Naive thymus-derived CD4-positive, alpha-beta T cell (primary cell): ENCODE measurements at regions not wholly inside any gene's neighbourhood (a gene's known extent, or its start where the extent isn't known, plus 50 kb on each side); places are given as distances from the start of the nearest gene placed in this dataset.

Experiments
- ATAC-seq: fragments of 150-1000 bp; cut with Tn5 transposase; 2 replicates; pipeline ENCODE4 v1.10.0; 2021; ENCODE audit warnings: mild to moderate bottlenecking, moderate library complexity
- CTCF ChIA-PET: fragments of 350-600 bp; sonication (Branson Sonifier 250); formaldehyde crosslinking; loops from one replicate; lab custom pipeline; 2021; ENCODE audit warnings: antibody characterized with exemption; lab: Charles Lee
- POLR2A ChIA-PET: fragments of 350-600 bp; sonication (Branson Sonifier 250); formaldehyde crosslinking; loops from one replicate; lab custom pipeline; 2021; ENCODE audit warnings: antibody characterized with exemption, inconsistent platforms; lab: Charles Lee
- DNase-seq, 9 donors: peaks; one replicate each; pipeline versions ENCODE4 v3.0.0 to v3.0.0-alpha.2; 2020 to 2022; ENCODE audit warnings: mixed read lengths in 1 of 9
- H3K27ac ChIP-seq: one replicate; pipeline ENCODE4 v1.7.0; 2013; ENCODE audit warnings: mild to moderate bottlenecking, low read depth, low read length, moderate library complexity
- H3K27me3 ChIP-seq, 2 donors: one replicate each; pipeline ENCODE4 v1.7.0; 2013; ENCODE audit warnings: low read length in 2 of 2, mild to moderate bottlenecking in 2 of 2, moderate library complexity in 2 of 2; ENCODE audit not compliant: control insufficient read depth in 2 of 2, insufficient read depth in 2 of 2
- H3K36me3 ChIP-seq, 3 experiments: 1 replicate in 2 of 3; 2 replicates in 1 of 3; pipeline ENCODE4 v1.7.0; 2013; ENCODE audit warnings: low read length in 3 of 3, mild to moderate bottlenecking in 3 of 3, moderate library complexity in 1 of 3; ENCODE audit not compliant: insufficient read depth in 3 of 3, control insufficient read depth in 2 of 3
- H3K4me1 ChIP-seq, 2 donors: one replicate each; pipeline ENCODE4 v1.7.0; 2013; ENCODE audit warnings: low read length in 2 of 2, mild to moderate bottlenecking in 2 of 2, moderate library complexity in 1 of 2; ENCODE audit not compliant: control insufficient read depth in 2 of 2, insufficient read depth in 2 of 2
- H3K4me3 ChIP-seq: 2 replicates; pipeline ENCODE4 v1.7.0; 2013; ENCODE audit warnings: mild to moderate bottlenecking, low read length
- H3K9me3 ChIP-seq, 3 experiments: 1 replicate in 2 of 3; 2 replicates in 1 of 3; pipeline ENCODE4 v1.7.0; 2013; ENCODE audit warnings: low read length in 3 of 3; ENCODE audit not compliant: control insufficient read depth in 2 of 3
- H3K27ac Mint-ChIP-seq, 9 donors: one replicate each; pipeline ENCODE4 v1.8.0; 2020 to 2022; ENCODE audit warnings: mixed read lengths in 9 of 9, mild to moderate bottlenecking in 8 of 9, moderate library complexity in 5 of 9, inconsistent platforms in 2 of 9
- H3K27me3 Mint-ChIP-seq, 5 donors: one replicate each; pipeline ENCODE4 v1.8.0; 2021 to 2022; ENCODE audit warnings: mixed read lengths in 5 of 5, mild to moderate bottlenecking in 1 of 5
- H3K36me3 Mint-ChIP-seq, 5 donors: one replicate each; pipeline ENCODE4 v1.8.0; 2020 to 2022; ENCODE audit warnings: mixed read lengths in 5 of 5, mild to moderate bottlenecking in 3 of 5, inconsistent platforms in 1 of 5
- H3K4me1 Mint-ChIP-seq, 7 donors: one replicate each; pipeline ENCODE4 v1.8.0; 2020 to 2022; ENCODE audit warnings: mixed read lengths in 7 of 7, mild to moderate bottlenecking in 3 of 7, inconsistent platforms in 1 of 7
- H3K4me3 Mint-ChIP-seq, 10 donors: one replicate each; pipeline ENCODE4 v1.8.0; 2020 to 2022; ENCODE audit warnings: mild to moderate bottlenecking in 10 of 10, mixed read lengths in 10 of 10, moderate library complexity in 6 of 10, inconsistent platforms in 2 of 10
- H3K9me3 Mint-ChIP-seq, 11 donors: one replicate each; pipeline ENCODE4 v1.8.0; 2020 to 2022; ENCODE audit warnings: mixed read lengths in 11 of 11, mild to moderate bottlenecking in 4 of 11, inconsistent platforms in 1 of 11, moderate library complexity in 1 of 11
- intact Hi-C, 2 donors: fragments of 100-400 bp; cut with micrococcal nuclease; formaldehyde crosslinking; loops; one replicate each; pipeline ENCODE4 v1.15.1; 2023

GRCh38 chr9:73525350-73525749, 373.7 kb downstream of the ANXA1 start:
- Histone ChIP-seq H3K4me1 (no peaks in the 10 kb centered on the region), H3K27me3 (no peaks in the 10 kb centered on the region), H3K36me3 (no peaks in the 10 kb centered on the region), H3K9me3 (no peaks in the 10 kb centered on the region), H3K27ac (no peak overlapping the region), H3K4me3 (no peak overlapping the region)
- Mint-ChIP-seq H3K9me3 (peaks cover 0 to 3% (median 0%) of the 10 kb centered on the region in 11 donors), H3K27me3 (no peaks in the 10 kb centered on the region), H3K4me1 (no peaks in the 10 kb centered on the region), H3K4me3 (no peak overlapping the region), H3K36me3 (no peaks in the 10 kb centered on the region), H3K27ac (no peak overlapping the region)
- ChIA-PET CTCF (no interaction called here), POLR2A (no interaction called here)
- intact Hi-C loops = no loop called here
- ATAC-seq (no peak), DNase-seq (no peak)

GRCh38 chr9:73527521-73527920, 375.9 kb downstream of the ANXA1 start:
- Histone ChIP-seq H3K27ac (no peak overlapping the region), H3K36me3 (no peaks in the 10 kb centered on the region), H3K27me3 (no peaks in the 10 kb centered on the region), H3K4me1 (no peaks in the 10 kb centered on the region), H3K9me3 (no peaks in the 10 kb centered on the region), H3K4me3 (no peak overlapping the region)
- Mint-ChIP-seq H3K9me3 (peaks cover 0 to 7% (median 0%) of the 10 kb centered on the region in 11 donors), H3K27ac (no peak overlapping the region), H3K4me1 (no peaks in the 10 kb centered on the region), H3K27me3 (no peaks in the 10 kb centered on the region), H3K36me3 (no peaks in the 10 kb centered on the region), H3K4me3 (no peak overlapping the region)
- no peak for ATAC-seq
- ChIA-PET POLR2A (no interaction called here), CTCF (no interaction called here)
- no peak for DNase-seq
- intact Hi-C loops = no loop called here

GRCh38 chr9:73528926-73529325, 377.3 kb downstream of the ANXA1 start:
- H3K36me3 Mint-ChIP-seq = no peaks in the 10 kb centered on the region
- CTCF ChIA-PET = no interaction called here

GRCh38 chr9:73529666-73530065, 378.0 kb downstream of the ANXA1 start:
- H3K9me3 Mint-ChIP-seq = peaks cover 0 to 7% (median 2%) of the 10 kb centered on the region in 11 donors
- no peak for ATAC-seq

More at GRCh38 chr9:73528926-73529325, 377.3 kb downstream of the ANXA1 start:
- Mint-ChIP-seq H3K4me1 (no peaks in the 10 kb centered on the region), H3K9me3 (peaks cover 0 to 7% (median 2%) of the 10 kb centered on the region in 11 donors), H3K4me3 (no peak overlapping the region), H3K27ac (no peak overlapping the region), H3K27me3 (no peaks in the 10 kb centered on the region)
- POLR2A ChIA-PET = no interaction called here
- ATAC-seq (no peak), DNase-seq (no peak)
- Histone ChIP-seq H3K4me3 (no peak overlapping the region), H3K27me3 (no peaks in the 10 kb centered on the region), H3K27ac (no peak overlapping the region), H3K4me1 (no peaks in the 10 kb centered on the region), H3K36me3 (no peaks in the 10 kb centered on the region), H3K9me3 (no peaks in the 10 kb centered on the region)
- intact Hi-C loops = no loop called here

GRCh38 chr9:73531051-73531532, 379.4 kb downstream of the ANXA1 start:
- H3K4me1 ChIP-seq = no peaks in the 10 kb centered on the region
- H3K27ac Mint-ChIP-seq = no peak overlapping the region

More at GRCh38 chr9:73529666-73530065, 378.0 kb downstream of the ANXA1 start:
- no peaks in the 10 kb centered on the region for H3K36me3 ChIP-seq
- no peak overlapping the region for H3K4me3 ChIP-seq
- H3K36me3 Mint-ChIP-seq = no peaks in the 10 kb centered on the region
- H3K27ac ChIP-seq = no peak overlapping the region
- no peaks in the 10 kb centered on the region for H3K4me1 ChIP-seq
- no peak for DNase-seq
- no peak overlapping the region for H3K4me3 Mint-ChIP-seq
- CTCF ChIA-PET = no interaction called here
- no peak overlapping the region for H3K27ac Mint-ChIP-seq
- intact Hi-C loops = no loop called here
- POLR2A ChIA-PET = no interaction called here
- H3K4me1 Mint-ChIP-seq = no peaks in the 10 kb centered on the region
- no peaks in the 10 kb centered on the region for H3K9me3 ChIP-seq
- H3K27me3 ChIP-seq = no peaks in the 10 kb centered on the region
- no peaks in the 10 kb centered on the region for H3K27me3 Mint-ChIP-seq

GRCh38 chr9:73531658-73532057, 380.0 kb downstream of the ANXA1 start:
- Mint-ChIP-seq H3K27ac (no peak overlapping the region), H3K27me3 (no peaks in the 10 kb centered on the region), H3K9me3 (peaks cover 0 to 6% (median under 1%) of the 10 kb centered on the region in 11 donors), H3K4me1 (no peaks in the 10 kb centered on the region), H3K36me3 (no peaks in the 10 kb centered on the region), H3K4me3 (no peak overlapping the region)
- ChIA-PET CTCF (no interaction called here), POLR2A (no interaction called here)
- intact Hi-C loops = no loop called here
- Histone ChIP-seq H3K36me3 (no peaks in the 10 kb centered on the region), H3K9me3 (no peaks in the 10 kb centered on the region), H3K4me3 (no peak overlapping the region), H3K27me3 (no peaks in the 10 kb centered on the region), H3K4me1 (no peaks in the 10 kb centered on the region), H3K27ac (no peak overlapping the region)
- DNase-seq = no peak
- ATAC-seq = no peak

More at GRCh38 chr9:73531051-73531532, 379.4 kb downstream of the ANXA1 start:
- Mint-ChIP-seq H3K9me3 (peaks cover 0 to 7% (median 2%) of the 10 kb centered on the region in 11 donors), H3K4me1 (no peaks in the 10 kb centered on the region), H3K4me3 (no peak overlapping the region), H3K27me3 (no peaks in the 10 kb centered on the region), H3K36me3 (no peaks in the 10 kb centered on the region)
- Histone ChIP-seq H3K9me3 (no peaks in the 10 kb centered on the region), H3K4me3 (no peak overlapping the region), H3K36me3 (no peaks in the 10 kb centered on the region), H3K27me3 (no peaks in the 10 kb centered on the region), H3K27ac (no peak overlapping the region)
- ATAC-seq (no peak), DNase-seq (no peak)
- POLR2A ChIA-PET = no interaction called here
- intact Hi-C loops = no loop called here
- CTCF ChIA-PET = no interaction called here

- Histone ChIP-seq H3K9me3 (no peaks in the 10 kb centered on the region), H3K27me3 (no peaks in the 10 kb centered on the region), H3K27ac (no peak overlapping the region), H3K4me1 (no peaks in the 10 kb centered on the region), H3K4me3 (no peak overlapping the region), H3K36me3 (no peaks in the 10 kb centered on the region)
- no peak overlapping the region for H3K27ac Mint-ChIP-seq
- peaks cover 0 to 6% (median 0%) of the 10 kb centered on the region in 11 donors for H3K9me3 Mint-ChIP-seq
- CTCF ChIA-PET = no interaction called here
- DNase-seq (no peak), ATAC-seq (no peak)
- no peaks in the 10 kb centered on the region for H3K4me1 Mint-ChIP-seq
- H3K36me3 Mint-ChIP-seq = no peaks in the 10 kb centered on the region
- intact Hi-C loops = no loop called here
- H3K27me3 Mint-ChIP-seq = no peaks in the 10 kb centered on the region
- H3K4me3 Mint-ChIP-seq = no peak overlapping the region
- POLR2A ChIA-PET = no interaction called here
Observed at GRCh38 chr9:73532985-73533384, 381.3 kb downstream of the ANXA1 start.
